ENCODE measurements at regions not wholly inside any gene's neighbourhood (a gene's known extent, or its start where the extent isn't known, plus 50 kb on each side); places are given as distances from the start of the nearest gene placed in this dataset.

DNA sequence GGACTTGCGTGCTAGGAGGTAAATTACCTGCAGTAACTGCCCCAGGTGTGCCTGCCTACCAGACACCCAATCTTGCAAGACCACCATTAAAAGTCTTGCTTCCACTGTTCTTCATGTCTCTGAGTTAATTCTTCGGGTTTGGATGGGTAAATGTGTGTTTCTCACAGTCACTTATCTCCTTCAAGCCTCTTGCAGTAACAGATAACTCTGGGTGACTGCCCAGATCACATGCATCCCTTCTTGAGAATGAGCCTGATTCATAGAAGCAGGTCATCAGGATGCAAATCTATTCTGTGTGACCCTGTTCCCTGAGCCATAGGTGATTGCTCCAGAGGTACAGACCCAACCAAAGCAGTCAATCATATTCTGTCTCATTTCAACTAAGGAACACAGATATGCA, 194.6 kb downstream of the METTL4 start:
- Histone ChIP-seq H3K4me3 (ENCODE audit: low read length) (no peak overlapping the region), H3K4me2 (ENCODE audit: low read length) (no peak overlapping the region), H3K4me1 (ENCODE audit: low read length) (no peaks in the 10 kb centered on the region), H2AFZ (ENCODE audit: low read depth, low read length) (no peak overlapping the region), H3K79me2 (ENCODE audit: low read length) (no peaks in the 10 kb centered on the region), H3K27ac (ENCODE audit: low read length) (no peak overlapping the region), H3K36me3 (replicated peaks; ENCODE audit: low read depth, low read length) (no peaks in the 10 kb centered on the region), H3K9me3 (ENCODE audit: insufficient read depth, low read length) (no peaks in the 10 kb centered on the region), H4K20me1 (ENCODE audit: insufficient read depth, low read length) (no peaks in the 10 kb centered on the region), H3K9ac (ENCODE audit: low read length) (no peak overlapping the region), H3K27me3 (ENCODE audit: low read depth, low read length) (peaks cover 4% of the 10 kb centered on the region; the same call in 1 of the 2 replicates)
- TF ChIP-seq, protein P1, sequence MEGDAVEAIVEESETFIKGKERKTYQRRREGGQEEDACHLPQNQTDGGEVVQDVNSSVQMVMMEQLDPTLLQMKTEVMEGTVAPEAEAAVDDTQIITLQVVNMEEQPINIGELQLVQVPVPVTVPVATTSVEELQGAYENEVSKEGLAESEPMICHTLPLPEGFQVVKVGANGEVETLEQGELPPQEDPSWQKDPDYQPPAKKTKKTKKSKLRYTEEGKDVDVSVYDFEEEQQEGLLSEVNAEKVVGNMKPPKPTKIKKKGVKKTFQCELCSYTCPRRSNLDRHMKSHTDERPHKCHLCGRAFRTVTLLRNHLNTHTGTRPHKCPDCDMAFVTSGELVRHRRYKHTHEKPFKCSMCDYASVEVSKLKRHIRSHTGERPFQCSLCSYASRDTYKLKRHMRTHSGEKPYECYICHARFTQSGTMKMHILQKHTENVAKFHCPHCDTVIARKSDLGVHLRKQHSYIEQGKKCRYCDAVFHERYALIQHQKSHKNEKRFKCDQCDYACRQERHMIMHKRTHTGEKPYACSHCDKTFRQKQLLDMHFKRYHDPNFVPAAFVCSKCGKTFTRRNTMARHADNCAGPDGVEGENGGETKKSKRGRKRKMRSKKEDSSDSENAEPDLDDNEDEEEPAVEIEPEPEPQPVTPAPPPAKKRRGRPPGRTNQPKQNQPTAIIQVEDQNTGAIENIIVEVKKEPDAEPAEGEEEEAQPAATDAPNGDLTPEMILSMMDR (IDR thresholded peaks at IDR 0.05; ENCODE audit: low read depth, low read length) = no peak
- no peak for TF ChIP-seq EZH2phosphoT487 (IDR thresholded peaks at IDR 0.05; ENCODE audit: low read depth)

DNA sequence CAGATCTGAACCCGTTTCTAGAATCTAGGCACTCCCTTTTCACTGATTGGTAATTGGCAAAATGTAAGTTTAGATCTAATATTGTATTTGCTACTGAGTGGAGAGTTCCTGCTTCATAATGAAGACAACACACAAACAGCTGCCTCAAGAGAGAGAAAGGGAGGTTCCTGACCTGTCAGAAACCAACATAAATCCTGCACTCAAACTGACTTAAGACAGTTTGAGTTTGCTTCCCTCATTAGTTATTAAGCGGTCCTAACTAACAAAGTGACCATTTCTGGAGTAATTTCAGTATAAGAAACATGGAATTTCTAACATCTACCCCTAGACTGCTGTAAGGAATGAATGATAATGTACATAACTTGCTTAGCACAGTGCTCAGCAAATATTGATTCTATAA, 191.2 kb downstream of the METTL4 start:
- H3K27me3 ChIP-seq (ENCODE audit: low read depth, low read length) = peaks cover 4% of the 10 kb centered on the region; the same call in 1 of the 2 replicates
- H4K20me1 ChIP-seq (ENCODE audit: insufficient read depth, low read length) = no peaks in the 10 kb centered on the region
- no peaks in the 10 kb centered on the region for H3K4me1 ChIP-seq (ENCODE audit: low read length)
- H3K36me3 ChIP-seq (replicated peaks; ENCODE audit: low read depth, low read length) = no peaks in the 10 kb centered on the region
- H3K27ac ChIP-seq (ENCODE audit: low read length) = no peak overlapping the region
- H3K9ac ChIP-seq (ENCODE audit: low read length) = no peak overlapping the region
- H3K4me2 ChIP-seq (ENCODE audit: low read length) = no peak overlapping the region
- H2AFZ ChIP-seq (ENCODE audit: low read depth, low read length) = no peak overlapping the region
- H3K4me3 ChIP-seq (ENCODE audit: low read length) = no peak overlapping the region
- TF ChIP-seq EZH2phosphoT487 (IDR thresholded peaks at IDR 0.05; ENCODE audit: low read depth) = no peak
- TF ChIP-seq, protein P1 (IDR thresholded peaks at IDR 0.05; ENCODE audit: low read depth, low read length) = no peak
- H3K79me2 ChIP-seq (ENCODE audit: low read length) = no peaks in the 10 kb centered on the region
- H3K9me3 ChIP-seq (ENCODE audit: insufficient read depth, low read length) = no peaks in the 10 kb centered on the region

DNA sequence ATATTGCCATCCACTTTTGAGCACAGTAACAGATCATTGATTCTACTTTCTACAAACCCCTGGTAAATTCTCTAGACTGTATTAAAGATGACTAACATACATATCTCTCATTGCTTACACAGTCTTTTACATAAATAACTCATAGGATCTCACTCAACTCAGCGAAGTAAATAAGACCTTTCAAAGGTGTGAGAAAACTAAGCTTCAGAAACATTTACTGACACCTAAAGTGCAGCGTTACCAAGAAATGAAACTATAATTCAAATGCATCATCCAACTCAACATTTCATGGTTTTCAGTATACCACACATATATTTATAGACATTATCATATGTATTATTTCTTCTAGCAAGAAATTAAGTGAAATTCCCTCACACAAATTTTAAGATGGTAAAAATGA, 189.8 kb downstream of the METTL4 start:
- Histone ChIP-seq H3K79me2 (ENCODE audit: low read length) (no peaks in the 10 kb centered on the region), H3K27ac (ENCODE audit: low read length) (no peak overlapping the region), H3K9ac (ENCODE audit: low read length) (no peak overlapping the region), H3K27me3 (ENCODE audit: low read depth, low read length) (peaks cover 4% of the 10 kb centered on the region; the same call in 1 of the 2 replicates), H3K4me3 (ENCODE audit: low read length) (no peak overlapping the region), H3K36me3 (replicated peaks; ENCODE audit: low read depth, low read length) (no peaks in the 10 kb centered on the region), H3K4me2 (ENCODE audit: low read length) (no peak overlapping the region), H3K4me1 (ENCODE audit: low read length) (no peaks in the 10 kb centered on the region), H4K20me1 (ENCODE audit: insufficient read depth, low read length) (no peaks in the 10 kb centered on the region), H2AFZ (ENCODE audit: low read depth, low read length) (no peak overlapping the region), H3K9me3 (ENCODE audit: insufficient read depth, low read length) (no peaks in the 10 kb centered on the region)
- TF ChIP-seq, protein P1 (IDR thresholded peaks at IDR 0.05; ENCODE audit: low read depth, low read length) = no peak
- TF ChIP-seq EZH2phosphoT487 (IDR thresholded peaks at IDR 0.05; ENCODE audit: low read depth) = no peak

DNA sequence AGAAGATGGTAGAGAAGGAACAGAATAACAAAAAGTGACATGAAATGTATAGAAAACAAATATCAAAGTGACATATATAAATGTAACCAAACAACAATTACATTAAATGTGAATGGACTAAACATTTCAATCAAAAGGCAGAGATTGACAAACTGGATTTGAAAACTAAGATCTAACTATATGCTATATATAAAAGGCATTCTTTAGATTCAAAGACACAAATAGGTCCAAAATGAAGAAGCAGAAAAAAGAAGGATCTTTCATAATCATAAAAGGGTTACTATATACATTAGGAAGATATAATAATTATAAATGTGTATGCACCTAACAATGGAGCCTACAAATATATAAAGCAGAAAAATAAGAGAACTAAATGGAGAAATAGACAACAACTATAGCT, 183.7 kb downstream of the METTL4 start:
- Histone ChIP-seq H3K9ac (ENCODE audit: low read length) (no peak overlapping the region), H3K27ac (ENCODE audit: low read length) (no peak overlapping the region), H3K4me1 (ENCODE audit: low read length) (no peaks in the 10 kb centered on the region), H3K79me2 (ENCODE audit: low read length) (no peaks in the 10 kb centered on the region), H3K36me3 (replicated peaks; ENCODE audit: low read depth, low read length) (no peaks in the 10 kb centered on the region), H3K4me2 (ENCODE audit: low read length) (no peak overlapping the region), H4K20me1 (ENCODE audit: insufficient read depth, low read length) (no peaks in the 10 kb centered on the region), H3K9me3 (ENCODE audit: insufficient read depth, low read length) (no peaks in the 10 kb centered on the region), H3K27me3 (ENCODE audit: low read depth, low read length) (no peaks in the 10 kb centered on the region), H2AFZ (ENCODE audit: low read depth, low read length) (no peak overlapping the region), H3K4me3 (ENCODE audit: low read length) (no peak overlapping the region)
- TF ChIP-seq EZH2phosphoT487 (IDR thresholded peaks at IDR 0.05; ENCODE audit: low read depth) = no peak
- TF ChIP-seq, protein P1 (IDR thresholded peaks at IDR 0.05; ENCODE audit: low read depth, low read length) = no peak

All from OCI-LY3 (cell line).